ELF-1 (cell line): ENCODE measurements at regions not wholly inside any gene's neighbourhood (a gene's known extent, or its start where the extent isn't known, plus 50 kb on each side); places are given as distances from the start of the nearest gene placed in this dataset.
"Not testable (repeated sequence)": the region's sequence is repeated elsewhere in the genome, so short reads cannot be mapped to it uniquely, and the experiment has no call there.

ENCODE experiments used
- DNase-seq: peaks from one replicate; pipeline ENCODE4 v3.0.0-alpha.2; 2016; ENCODE audit warnings: low read depth, low spot score

DNA sequence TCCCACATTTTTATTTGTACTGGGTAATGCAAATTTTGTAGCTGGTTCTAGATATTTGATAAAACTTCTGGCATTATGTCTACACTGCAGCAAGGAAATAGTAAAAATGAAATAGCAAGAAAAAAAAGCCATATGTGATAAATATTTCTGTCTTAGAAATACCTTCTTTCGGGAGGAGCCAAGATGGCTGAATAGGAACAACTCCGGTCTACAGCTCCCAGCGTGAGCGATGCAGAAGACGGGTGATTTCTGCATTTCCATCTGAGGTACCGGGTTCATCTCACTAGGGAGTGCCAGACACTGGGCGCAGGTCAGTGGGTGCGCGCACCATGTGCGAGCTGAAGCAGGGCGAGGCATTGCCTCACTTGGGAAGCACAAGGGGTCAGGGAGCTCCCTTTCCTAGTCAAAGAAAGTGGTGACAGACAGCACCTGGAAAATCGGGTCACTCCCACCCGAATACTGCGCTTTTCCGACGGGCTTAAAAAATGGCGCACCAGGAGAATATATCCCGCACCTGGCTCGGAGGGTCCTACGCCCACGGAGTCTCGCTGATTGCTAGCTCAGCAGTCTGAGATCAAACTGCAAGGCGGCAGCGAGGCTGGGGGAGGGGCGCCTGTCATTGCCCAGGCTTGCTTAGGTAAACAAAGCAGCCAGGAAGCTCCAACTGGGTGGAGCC, 461.4 kb downstream of the ZWINT start:
- peak; percentile 26 for DNase-seq

DNA sequence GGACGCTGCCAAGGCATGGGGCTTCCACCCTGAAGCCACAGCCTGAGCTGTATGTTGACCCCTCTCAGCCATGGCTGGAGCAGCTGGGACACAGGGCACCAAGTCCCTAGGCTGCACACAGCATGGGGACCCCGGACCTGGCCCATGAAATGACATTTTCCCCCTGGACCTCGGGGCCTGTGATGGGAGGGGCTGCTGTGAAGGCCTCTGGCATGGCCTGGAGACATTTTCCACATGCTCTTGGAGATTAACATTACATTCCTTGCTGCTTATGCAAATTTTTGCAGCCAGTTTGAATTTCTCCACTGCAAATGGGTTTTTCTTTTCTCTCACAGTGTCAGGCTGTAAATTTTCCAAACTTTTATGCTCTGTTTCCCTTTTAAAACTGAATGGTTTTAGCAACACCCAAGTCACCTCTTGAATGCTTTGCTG, 463.6 kb downstream of the ZWINT start:
- peak; percentile 54 for DNase-seq

DNA sequence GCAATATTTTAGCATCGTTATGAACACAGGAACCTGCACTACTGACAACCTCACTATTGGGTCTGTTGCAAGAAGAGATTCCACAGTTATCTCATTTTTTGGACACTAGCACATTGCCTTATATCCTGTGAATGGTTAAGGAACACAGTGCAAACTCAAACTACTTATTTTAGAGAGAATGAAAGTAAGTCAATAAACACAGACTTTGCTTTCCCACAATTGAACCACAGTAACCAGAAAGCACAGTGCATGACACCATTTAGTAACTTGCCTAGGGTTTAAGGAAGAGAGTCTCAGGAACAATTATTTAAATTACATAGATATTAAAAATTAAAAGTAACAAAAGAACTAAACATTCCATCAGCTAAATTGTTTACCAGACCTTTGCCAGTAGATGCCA, 468.8 kb downstream of the ZWINT start:
- no peak for DNase-seq

DNA sequence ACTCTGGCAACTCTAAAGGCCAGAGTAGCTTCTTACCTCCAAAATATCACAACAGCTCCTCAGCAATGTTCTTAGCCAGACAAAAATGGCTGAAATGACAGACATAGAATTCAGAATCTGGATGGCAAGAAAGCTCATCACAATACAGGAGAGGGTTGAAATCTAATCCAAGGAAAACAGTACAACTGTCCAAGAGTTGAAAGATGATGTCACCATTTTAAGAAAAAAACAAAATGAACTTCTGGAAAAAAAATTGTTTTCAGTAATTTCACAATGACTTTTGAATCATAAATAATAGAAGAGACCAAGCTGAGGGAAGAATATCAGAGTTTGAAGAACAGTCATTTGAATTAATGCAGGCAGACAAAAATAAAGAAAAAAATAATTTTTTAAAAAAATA, 479.5 kb downstream of the ZWINT start:
- DNase-seq: no peak

DNA sequence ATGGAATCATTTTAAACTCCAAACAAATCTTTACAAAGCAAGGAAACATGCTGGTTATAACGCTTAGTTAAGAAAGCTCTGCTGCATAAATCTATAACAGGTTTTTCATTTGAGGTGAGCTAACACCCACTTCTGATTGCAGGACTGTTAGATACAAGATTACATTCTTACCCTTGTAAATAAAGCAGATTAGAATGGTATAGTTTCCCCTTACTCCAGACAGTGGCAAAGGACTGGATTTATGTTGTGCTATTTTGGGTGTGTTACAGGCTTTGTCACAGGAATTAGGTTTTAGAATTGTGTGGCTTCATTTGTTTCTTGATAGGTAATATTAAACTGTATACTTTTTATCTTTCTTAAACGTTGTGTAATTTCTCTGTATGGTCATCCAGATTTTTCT, 487.6 kb downstream of the ZWINT start:
- DNase-seq: no peak

DNA sequence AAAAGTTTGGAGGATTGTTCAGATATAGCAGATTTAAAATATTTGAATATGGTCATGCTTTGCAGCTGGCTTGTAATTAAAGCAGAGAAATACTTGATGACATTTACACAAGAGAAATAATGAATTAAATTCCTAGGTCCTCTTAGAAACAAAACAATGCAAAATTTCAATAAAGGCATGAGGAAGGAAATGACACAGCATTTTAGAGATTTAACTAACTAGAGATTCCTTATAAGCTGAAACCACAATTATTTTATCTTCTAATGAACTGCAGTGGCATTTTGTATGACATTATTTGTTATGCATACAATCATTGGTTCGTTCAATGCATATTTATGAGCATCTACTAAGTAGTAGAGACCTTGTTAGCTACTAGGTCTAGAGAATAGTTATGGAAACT, 490.9 kb downstream of the ZWINT start:
- no peak for DNase-seq

DNA sequence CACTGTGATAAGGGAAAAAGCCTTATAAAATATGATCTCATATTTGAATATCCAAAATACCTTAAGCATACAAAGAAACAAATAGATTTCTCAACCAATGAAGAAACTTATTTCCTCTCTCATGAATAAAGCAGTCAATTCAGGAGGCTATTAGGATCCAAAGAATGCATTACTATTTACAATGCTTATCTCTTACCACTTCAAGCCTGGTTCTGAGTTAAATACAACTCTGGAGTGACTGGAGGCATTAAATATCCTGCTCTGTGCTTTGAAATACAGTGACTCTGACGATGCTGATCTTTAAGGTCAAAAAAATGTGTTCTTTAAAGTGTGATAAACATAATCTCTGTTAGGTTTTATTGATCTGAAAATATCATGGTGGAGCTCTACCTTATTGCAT, 493.2 kb downstream of the ZWINT start:
- no peak for DNase-seq

DNA sequence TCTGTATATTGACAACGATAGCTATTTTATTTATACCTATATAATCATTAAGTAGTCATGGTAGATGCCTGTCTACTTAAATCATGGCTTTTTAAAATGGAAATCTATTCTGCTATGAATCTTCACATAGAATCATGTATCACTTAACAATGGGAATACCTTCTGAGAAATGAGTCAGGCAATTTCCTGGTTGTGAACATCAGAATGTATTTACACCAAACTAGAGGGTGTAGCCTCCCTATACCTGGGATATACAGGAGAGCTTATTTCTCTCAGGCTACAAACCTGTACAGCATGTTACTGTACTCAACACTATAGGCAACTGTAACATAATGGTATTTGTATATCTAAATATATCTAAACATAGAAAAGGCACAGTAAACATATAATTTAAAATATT, 502.3 kb downstream of the ZWINT start:
- no peak for DNase-seq

DNA sequence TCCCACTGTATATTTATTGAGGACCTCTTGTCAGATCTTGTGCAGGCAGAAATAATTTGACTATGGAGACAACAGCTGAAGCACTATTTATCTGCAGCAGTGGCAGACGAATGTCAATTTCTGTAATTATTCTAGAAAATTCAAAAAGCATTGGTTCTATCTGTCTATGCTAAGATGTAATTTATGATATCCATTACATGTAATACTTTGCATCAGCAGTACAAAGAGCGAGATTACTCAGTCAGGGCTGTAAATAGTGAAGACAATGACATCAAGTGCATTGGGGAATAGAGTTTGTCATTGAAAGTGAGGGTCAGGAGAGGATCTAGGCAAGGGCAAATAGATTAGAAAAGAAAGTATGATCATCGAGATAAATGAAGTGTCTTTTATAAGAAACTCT, 508.2 kb downstream of the ZWINT start:
- DNase-seq: no peak

DNA sequence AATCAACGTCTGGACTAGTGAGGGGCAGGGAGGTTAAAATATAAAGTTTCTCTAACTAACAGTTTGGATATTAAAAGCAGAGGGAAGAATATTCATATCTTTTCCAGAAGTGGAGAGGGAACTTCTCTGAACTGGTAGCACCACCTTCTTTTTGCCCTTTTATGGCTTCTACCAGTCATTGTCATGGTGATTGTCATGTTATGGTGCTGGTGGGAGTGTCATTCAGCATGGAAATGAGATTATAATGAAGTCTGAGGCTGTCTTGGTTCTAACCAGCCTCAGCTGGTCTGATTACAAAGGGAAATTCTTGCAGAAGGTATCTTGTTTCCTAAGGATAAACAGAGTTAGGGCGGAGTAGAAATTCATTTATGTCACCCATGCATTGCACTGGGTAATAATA, 523.8 kb downstream of the ZWINT start:
- no peak for DNase-seq

DNA sequence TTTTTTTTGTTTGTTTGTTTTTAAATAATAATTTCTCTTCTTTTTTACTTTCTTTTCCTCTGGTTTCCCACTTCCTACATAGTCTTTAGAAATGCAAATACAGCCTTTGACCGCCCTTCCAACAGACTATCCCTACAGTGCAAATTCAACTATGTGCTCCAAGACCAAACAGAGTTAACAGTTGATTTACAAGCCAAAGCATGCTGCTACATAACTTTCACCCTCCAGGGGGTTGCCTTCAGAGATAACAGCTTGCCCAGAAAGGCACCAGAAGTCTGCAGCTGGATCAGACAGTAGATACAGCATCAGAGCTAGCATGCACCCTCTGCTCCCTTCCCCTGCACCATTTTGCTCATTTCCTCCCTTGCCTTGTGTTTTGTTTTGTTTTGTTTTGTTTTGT, 539.0 kb downstream of the ZWINT start:
- peak; percentile 62 for DNase-seq

DNA sequence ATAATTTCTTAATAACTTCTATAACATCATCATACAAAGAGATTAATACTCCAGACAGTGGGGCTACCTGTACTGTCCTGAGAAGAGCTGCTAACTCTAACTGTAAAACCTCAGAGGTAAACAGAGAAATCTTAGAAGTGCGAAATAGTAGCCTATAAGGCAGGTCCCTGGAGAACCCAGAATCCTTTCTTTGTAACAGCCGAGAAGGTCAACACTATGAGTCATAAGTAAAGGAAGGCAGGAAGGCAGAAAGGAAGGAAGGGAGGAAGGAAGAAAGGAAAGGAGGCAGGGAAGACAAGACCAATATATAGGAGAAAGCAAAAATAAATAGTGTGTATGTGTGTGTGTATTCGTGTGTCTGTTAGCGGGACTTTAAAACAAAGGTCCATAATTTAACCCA, 540.6 kb downstream of the ZWINT start:
- peak; percentile 18 for DNase-seq

DNA sequence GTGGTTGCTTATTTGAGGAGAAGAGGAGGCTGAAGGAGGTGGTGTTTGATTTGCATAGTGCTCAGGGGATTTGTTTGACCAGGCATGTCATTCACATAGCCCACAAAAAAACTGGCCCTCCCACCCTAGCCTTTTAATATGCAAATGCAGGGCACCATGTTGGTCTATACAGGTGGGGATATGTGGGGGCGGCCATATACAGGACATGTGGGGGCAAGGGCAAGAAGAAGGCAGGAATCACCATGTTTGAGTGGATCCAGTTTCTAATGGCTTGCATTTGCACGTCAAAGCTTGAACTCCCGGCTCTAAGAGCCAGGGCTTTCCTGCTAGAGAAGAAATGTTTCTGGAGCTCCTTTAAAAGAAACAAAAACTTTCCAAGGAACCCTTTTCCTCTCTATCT, 541.0 kb downstream of the ZWINT start:
- peak; percentile 58 for DNase-seq

DNA sequence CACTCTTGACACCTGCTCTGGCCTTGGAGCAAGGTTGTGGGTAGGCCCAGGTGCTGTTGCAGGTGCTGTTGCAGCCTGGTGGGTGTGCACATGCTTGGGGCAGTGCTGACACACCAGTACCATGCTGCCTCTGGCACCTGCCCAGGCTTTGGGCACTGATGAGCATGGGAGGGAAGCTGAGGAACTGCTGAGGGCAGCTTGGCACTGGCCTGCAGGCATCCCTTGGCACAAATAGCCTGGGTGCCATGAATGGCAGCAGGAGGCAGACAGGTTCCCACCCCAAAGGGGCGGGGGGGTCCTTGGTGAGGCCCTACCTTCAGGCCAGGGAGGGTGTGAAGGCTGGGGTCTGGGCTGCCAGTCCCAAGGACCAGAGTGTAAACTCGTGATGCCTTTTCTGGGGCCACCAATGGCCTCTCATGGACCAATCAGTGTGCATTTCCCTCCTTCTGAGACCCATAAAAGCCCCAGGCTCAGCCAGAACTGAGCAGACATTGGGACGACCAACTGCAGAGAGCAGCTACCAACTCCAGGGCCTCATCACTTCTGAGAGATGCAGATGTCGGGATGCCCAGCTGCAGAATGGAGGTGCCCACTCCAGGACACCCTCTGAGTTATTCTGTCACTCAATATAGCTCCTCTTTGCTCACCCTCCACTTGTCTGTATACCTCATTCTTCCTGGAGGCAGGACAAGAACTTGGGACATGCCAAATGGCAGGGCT, 547.4 kb downstream of the ZWINT start:
- DNase-seq: no peak

DNA sequence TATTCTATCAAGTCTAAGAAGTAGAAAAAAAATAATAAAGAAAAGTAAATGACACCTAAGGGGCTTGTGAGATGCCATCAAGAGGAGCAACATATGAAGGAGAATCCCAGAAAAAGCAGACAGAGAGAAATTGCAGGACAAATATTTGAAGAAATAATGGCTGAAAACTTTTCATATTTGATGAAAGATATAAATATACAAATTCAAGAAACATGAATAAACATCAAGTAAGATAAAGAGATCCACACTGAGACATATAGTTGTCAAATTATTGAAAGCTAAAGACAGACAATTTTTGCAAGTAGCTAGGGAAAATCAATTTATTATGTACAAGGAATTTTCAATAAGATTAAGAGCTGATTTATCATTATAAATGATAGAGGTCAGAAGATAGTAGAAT, 558.0 kb downstream of the ZWINT start:
- no peak for DNase-seq

DNA sequence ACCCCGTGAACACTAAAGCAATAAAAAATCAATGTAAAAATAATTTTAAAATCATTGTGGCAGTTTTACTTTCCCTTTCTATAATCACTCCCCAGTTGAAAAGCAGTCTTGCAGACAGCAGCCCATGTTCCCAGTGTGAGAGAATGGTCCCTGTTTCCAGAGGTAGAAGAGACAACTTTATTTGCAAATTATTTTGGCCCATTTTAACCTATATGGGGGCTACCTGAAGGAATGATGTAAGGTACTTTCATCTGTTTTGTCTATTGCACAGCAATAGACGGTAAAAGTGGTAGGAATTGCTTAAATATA, 559.8 kb downstream of the ZWINT start:
- DNase-seq: no peak

DNA sequence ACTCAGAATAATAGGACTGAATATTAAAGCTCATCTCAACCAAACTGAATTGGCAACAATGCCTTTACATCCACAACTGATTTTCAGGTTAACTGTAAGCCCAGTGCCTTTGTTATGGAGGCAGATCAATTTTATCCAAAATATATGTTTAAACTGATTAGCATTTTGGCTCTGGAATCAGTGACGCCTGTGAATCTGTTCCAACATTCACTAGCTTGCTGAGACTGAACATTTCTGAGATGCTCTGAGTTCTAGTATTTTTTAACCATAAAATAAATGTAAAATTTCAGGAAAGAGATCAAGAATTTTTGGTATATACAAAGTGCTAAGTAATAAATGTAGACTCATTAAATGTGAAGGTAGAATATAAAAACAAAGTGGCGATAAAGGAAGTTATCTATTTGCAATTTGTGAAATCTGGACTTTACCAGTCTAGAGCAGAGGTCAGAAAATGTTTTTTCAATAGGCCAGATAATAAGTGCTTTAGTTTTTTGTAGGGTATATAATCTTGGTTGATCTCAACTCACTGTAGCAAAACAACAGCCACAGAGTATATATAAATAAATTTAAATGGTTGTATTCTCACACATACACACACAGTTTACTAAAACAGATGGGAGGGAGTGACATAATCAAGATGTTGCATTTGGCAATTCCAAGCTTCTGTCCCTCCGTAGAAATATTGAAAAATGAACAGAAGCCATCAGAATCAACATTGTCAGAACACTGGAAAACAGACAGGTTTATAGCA, 560.3 kb downstream of the ZWINT start:
- no peak for DNase-seq

DNA sequence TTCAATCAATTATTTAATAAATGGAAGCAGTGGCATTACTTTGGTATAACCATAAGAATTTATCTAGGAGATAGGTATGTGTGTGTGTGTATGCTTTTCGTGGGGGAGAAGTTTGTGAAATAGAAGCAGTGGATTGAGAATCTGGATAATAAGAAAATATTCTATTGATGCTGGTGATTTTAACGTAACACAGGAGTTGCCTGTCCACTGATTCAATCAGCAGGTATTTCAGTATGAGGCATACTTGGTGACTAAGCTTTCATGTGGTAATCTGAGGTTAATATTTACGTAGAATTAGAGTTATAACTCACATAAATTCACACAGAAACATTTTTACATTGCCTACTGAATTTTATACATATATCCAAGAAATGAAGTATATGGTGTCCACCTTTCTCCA, 568.0 kb downstream of the ZWINT start:
- no peak for DNase-seq

DNA sequence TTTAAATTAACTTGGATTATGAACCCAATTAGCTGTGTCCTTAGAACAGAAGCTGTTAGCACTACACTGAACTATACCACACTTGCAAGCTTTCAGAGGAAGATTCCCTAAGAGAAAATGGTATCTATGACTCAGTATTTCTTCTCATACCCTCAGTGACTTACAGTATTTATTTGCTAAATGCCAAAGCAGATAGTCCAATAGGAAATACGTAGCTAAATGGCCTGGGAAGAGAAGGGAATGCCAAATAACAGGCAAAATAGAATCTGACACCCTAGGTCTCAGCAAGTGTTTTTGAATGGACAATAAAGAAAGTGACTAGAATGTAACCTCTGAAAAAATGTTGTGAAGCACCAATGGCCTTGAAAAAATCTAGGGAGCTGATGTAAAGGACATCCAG, 570.8 kb downstream of the ZWINT start:
- not testable (repeated sequence) for DNase-seq

DNA sequence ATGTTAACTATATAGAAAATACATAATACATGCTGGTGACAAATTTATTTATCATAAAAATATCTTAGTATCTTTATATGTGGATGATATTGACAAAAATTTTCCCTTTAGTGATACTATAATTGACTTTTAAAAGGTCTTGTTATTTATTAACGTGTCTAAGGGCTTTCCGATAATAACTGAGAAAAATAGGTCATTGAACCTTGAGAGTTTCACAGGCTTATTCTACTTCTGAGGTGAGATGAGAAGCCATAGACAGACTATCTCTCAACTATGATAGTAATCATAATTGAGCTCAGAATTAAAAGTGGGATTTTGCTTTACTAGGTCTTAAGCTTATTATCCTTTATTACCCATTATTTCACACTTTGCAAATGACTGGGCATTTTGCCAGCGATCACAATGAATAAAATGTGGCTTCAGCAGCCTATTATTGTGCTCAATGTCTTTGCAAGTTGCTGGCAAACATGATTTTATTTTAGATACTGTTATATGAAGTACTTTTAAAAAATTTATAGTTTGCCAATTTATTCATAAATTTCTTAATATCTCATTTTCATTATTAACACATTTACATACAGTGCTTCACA, 574.5 kb downstream of the ZWINT start:
- no peak for DNase-seq

DNA sequence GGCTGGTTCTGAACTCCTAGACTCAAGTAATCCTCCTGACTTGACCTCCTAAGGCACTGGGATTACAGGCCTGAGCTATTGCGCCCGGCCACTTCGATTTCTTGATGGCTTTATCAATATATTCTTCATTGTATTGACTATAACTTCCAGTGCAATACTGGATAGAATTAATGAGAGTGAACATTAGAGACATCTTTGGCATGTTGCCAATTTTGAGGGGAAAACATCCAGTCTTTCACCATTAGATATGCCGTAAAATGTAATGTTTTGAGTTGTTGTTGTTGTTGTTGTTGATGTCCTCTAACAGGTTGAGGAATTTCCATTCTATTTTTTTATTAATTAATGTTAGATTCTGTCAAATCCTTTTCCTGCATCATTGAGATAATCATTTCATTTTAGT, 578.9 kb downstream of the ZWINT start:
- DNase-seq: no peak

DNA sequence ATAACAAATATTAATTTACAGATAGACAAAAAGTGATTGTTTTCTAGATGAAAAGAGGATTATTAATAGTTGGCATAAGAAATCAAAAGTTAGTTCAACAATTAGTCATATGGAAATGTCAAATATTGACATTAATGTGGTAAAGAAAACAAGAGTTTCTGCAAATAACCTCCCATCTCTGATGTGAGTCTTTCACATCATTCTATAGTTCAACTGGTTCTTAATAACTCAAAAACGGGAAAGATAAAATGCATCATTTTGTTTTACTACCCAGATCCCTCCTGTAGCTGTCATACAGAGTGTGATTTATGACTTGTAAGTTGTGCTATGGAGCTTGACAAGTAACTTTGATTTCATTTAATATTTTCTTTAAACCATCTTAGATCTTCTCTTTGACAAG, 594.8 kb downstream of the ZWINT start:
- DNase-seq: no peak

DNA sequence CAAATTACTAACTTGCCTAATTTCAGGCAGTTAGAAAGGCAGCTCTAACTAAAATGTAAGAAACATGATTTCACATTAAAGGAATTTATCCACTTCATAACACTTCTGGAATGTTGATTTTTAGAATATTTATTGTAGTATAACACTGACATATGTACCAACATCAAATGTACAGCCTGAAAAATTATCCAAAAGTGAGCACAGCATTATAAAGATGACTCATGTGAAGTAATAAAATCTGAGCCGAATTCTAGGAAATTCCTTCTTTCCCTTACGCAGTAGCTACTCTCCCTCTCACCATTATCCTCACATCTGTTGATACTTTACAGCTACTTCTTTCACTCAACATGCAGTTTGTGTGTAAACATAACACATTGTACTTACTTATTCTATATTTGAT, 610.6 kb downstream of the ZWINT start:
- DNase-seq: no peak
